Mammary epithelial cell (primary cell): ENCODE measurements at regions not wholly inside any gene's neighbourhood (a gene's known extent, or its start where the extent isn't known, plus 50 kb on each side); places are given as distances from the start of the nearest gene placed in this dataset.

Experiments used
- EZH2 ChIP-seq: IDR thresholded peaks from 2 replicates; pipeline ENCODE4 v1.6.1; 2012; ENCODE audit warnings: low read length, inconsistent platforms, borderline replicate concordance
- TF ChIP-seq, protein P1 (sequence below), 2 donors: IDR thresholded peaks in 1 of 2; conservative IDR thresholded peaks in 1 of 2; 2 replicates each; pipeline ENCODE4 v1.5.1; 2011 to 2012; ENCODE audit warnings: inconsistent platforms in 2 of 2, low read length in 2 of 2, mild to moderate bottlenecking in 2 of 2, control low read depth in 1 of 2, low read depth in 1 of 2; ENCODE audit not compliant: insufficient read depth in 1 of 2; ENCODE audit errors: extremely low read depth in 1 of 2

DNA sequence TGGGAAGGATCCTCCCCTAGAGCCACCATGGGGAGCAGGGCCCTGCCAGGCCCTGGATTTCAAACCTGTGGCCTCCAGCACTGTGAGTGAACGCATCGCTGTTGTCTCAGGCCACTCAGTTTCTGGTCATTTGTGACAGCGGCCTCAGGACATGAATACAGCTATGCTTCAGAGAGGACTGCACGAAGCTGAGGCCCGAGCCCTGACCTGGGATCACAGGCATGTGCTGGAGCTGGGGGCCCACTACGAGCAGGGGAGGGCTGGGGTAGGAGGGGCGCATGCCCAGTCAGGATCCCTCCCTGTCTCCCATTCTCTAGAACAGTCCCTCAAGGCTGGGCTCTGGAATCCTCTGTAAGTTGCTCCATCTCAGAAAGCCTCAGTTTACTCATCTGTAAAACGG is 242.1 kb downstream of the CTTN start:
- TF ChIP-seq, protein P1, sequence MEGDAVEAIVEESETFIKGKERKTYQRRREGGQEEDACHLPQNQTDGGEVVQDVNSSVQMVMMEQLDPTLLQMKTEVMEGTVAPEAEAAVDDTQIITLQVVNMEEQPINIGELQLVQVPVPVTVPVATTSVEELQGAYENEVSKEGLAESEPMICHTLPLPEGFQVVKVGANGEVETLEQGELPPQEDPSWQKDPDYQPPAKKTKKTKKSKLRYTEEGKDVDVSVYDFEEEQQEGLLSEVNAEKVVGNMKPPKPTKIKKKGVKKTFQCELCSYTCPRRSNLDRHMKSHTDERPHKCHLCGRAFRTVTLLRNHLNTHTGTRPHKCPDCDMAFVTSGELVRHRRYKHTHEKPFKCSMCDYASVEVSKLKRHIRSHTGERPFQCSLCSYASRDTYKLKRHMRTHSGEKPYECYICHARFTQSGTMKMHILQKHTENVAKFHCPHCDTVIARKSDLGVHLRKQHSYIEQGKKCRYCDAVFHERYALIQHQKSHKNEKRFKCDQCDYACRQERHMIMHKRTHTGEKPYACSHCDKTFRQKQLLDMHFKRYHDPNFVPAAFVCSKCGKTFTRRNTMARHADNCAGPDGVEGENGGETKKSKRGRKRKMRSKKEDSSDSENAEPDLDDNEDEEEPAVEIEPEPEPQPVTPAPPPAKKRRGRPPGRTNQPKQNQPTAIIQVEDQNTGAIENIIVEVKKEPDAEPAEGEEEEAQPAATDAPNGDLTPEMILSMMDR (conservative IDR thresholded peaks at IDR 0.05 in 1 of 2, IDR thresholded peaks at IDR 0.05 in 1 of 2; ENCODE audit: extremely low read depth in 1 of 2, insufficient read depth in 1 of 2, low read depth in 1 of 2, low read length in 2 of 2): no peak
- TF ChIP-seq EZH2: no peak
